ENCODE measurements at regions not wholly inside any gene's neighbourhood (a gene's known extent, or its start where the extent isn't known, plus 50 kb on each side); places are given as distances from the start of the nearest gene placed in this dataset.

DNA sequence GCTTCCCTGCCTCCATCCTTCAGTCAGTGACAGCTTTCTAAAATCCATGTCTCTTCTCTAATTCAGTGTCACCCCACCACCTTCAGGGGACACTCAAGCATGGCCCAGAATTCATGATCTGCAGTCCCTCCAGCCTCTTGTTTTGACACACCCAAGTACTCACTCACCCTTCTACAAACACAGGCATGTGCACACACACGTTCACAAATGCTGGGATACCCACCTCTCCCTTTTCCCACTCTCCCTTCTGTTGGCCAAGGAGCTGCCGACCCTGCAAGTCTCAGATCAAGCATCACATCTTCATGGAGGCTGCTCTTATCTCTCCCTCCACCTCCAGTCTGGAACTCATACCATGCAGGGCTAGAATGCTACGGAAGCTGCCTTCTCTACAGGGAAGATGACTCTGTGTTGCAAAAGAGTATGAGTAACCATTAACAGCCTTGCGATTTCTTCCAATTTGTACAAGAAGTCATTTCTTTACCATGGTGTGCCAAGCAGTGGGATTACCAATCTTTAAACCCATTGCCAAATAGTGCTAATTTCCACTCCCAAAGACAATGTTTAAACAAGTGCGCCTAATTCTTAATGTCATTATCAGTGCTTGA is 196.1 kb downstream of the BCL11B start:
- Histone ChIP-seq H4K20me1 (ENCODE audit: insufficient read depth, poor library complexity, severe bottlenecking) (no peaks in the 10 kb centered on the region), H3K9me2 (replicated peaks; ENCODE audit: insufficient read depth) (no peaks in the 10 kb centered on the region), H3K4me3 (no peak overlapping the region), H2AFZ (no peak overlapping the region), H3K9me3 (ENCODE audit: low read depth) (no peaks in the 10 kb centered on the region), H3K4me1 (ENCODE audit: insufficient read depth) (no peaks in the 10 kb centered on the region), H3K27ac (no peak overlapping the region), H3K79me2 (no peaks in the 10 kb centered on the region), H3K36me3 (replicated peaks; ENCODE audit: insufficient read depth, low read depth) (no peaks in the 10 kb centered on the region), H3K27me3 (no peaks in the 10 kb centered on the region), H3K4me2 (no peak overlapping the region)
- DNase-seq (ENCODE audit: low spot score) = no peak
- WGBS (ENCODE audit: low lambda C conversion rate, missing lambda C conversion rate) = 78% methylated on average over 5 of the region's 5 CpGs
- no peak for TF ChIP-seq EZH2 (IDR thresholded peaks at IDR 0.05; ENCODE audit: borderline replicate concordance)
- TF ChIP-seq CTCF (IDR thresholded peaks at IDR 0.05; ENCODE audit: poor library complexity) = no peak
- TF ChIP-seq EZH2phosphoT487 (IDR thresholded peaks at IDR 0.05; ENCODE audit: low read depth, severe bottlenecking, unreplicated experiment) = no peak

DNA sequence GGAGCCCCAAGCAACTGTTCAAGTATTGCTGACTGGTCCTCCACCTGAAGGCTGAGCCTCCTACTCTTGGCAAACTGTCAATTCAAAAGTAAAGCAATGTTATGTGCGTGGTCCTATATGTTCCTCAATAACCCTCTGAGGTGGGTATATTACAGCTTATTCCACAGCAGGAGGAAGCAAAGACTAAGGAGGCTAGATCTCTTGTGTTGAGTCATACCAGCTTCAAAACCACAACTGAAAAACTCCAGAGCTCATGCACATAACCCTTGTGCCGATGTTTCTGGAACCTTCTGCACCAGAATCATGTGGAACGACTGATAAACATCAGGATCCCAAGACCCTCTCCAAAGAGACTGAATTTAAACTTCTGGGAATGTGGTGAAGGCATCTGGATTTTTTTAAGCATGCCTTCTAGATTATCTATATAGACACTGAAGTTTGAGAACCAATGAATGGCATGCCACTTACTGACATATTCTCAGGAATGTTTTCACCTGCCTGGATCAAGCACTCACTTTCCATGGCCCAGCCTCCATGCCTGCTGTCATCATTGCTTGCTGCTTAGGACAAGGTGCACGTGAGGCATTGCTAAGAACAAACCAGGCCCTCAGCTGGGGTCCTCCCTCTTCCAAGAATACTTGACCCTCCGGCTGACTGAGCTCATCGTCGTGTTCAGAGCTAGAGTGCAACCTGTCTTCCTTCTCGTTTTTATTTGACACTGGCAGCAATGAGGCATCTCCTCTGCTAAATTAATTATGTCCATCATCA is 194.7 kb downstream of the BCL11B start:
- no peaks in the 10 kb centered on the region for H4K20me1 ChIP-seq (ENCODE audit: insufficient read depth, poor library complexity, severe bottlenecking)

DNA sequence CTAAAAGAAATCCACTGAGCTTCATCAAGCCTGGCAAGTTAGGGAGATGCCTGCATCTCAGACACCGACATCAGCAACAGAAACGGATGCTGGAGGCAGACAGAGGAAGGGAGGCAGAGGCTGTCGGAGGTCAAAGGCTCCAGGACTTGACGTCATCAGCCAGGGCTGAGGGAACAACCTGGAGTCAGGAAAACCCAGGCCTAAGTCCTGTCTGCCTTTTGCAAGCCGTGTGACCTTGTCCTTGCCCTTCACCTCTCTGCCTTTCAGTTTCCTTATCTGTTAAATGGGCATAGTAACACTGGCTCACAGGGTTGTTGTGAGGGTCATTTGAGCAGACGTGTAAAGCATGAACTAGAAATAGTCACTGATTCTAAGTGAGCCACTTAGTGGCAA is 194.2 kb downstream of the BCL11B start:
- Histone ChIP-seq H2AFZ (no peak overlapping the region), H3K9me3 (ENCODE audit: low read depth) (no peaks in the 10 kb centered on the region), H3K4me1 (ENCODE audit: insufficient read depth) (no peaks in the 10 kb centered on the region), H3K4me3 (no peak overlapping the region), H3K36me3 (replicated peaks; ENCODE audit: insufficient read depth, low read depth) (no peaks in the 10 kb centered on the region), H3K27me3 (no peaks in the 10 kb centered on the region), H3K4me2 (no peak overlapping the region), H3K79me2 (no peaks in the 10 kb centered on the region), H3K9me2 (replicated peaks; ENCODE audit: insufficient read depth) (no peaks in the 10 kb centered on the region), H3K27ac (no peak overlapping the region), H4K20me1 (ENCODE audit: insufficient read depth, poor library complexity, severe bottlenecking) (no peaks in the 10 kb centered on the region)
- TF ChIP-seq CTCF (IDR thresholded peaks at IDR 0.05; ENCODE audit: poor library complexity) (no peak), EZH2 (IDR thresholded peaks at IDR 0.05; ENCODE audit: borderline replicate concordance) (no peak), EZH2phosphoT487 (IDR thresholded peaks at IDR 0.05; ENCODE audit: low read depth, severe bottlenecking, unreplicated experiment) (no peak)
- 88% methylated on average over 6 of the region's 6 CpGs for WGBS (ENCODE audit: low lambda C conversion rate, missing lambda C conversion rate)
- no peak for DNase-seq (ENCODE audit: low spot score)

More for the DNA sequence above, 194.7 kb downstream of the BCL11B start:
- Histone ChIP-seq H2AFZ (no peak overlapping the region), H3K4me2 (no peak overlapping the region), H3K79me2 (no peaks in the 10 kb centered on the region), H3K4me1 (ENCODE audit: insufficient read depth) (no peaks in the 10 kb centered on the region), H3K27ac (no peak overlapping the region), H3K36me3 (replicated peaks; ENCODE audit: insufficient read depth, low read depth) (no peaks in the 10 kb centered on the region), H3K4me3 (no peak overlapping the region), H3K9me2 (replicated peaks; ENCODE audit: insufficient read depth) (no peaks in the 10 kb centered on the region), H3K9me3 (ENCODE audit: low read depth) (no peaks in the 10 kb centered on the region), H3K27me3 (no peaks in the 10 kb centered on the region)
- no peak for DNase-seq (ENCODE audit: low spot score)
- WGBS (ENCODE audit: low lambda C conversion rate, missing lambda C conversion rate) = 79% methylated on average over 8 of the region's 8 CpGs
- no peak for TF ChIP-seq EZH2 (IDR thresholded peaks at IDR 0.05; ENCODE audit: borderline replicate concordance)
- no peak for TF ChIP-seq EZH2phosphoT487 (IDR thresholded peaks at IDR 0.05; ENCODE audit: low read depth, severe bottlenecking, unreplicated experiment)
- no peak for TF ChIP-seq CTCF (IDR thresholded peaks at IDR 0.05; ENCODE audit: poor library complexity)
